GM12878 (cell line): ENCODE measurements at regions not wholly inside any gene's neighbourhood (a gene's known extent, or its start where the extent isn't known, plus 50 kb on each side); places are given as distances from the start of the nearest gene placed in this dataset.
A peak's percentile ranks its signal among the peaks of the same experiment; 100 is the strongest.

Source experiments
- ASH2L ChIP-seq: fragments of 300-600, 200-600 bp; sonication (generic); IDR thresholded peaks from 2 replicates; pipeline ENCODE4 v1.6.1; 2017; ENCODE audit warnings: low read depth, mild to moderate bottlenecking, borderline replicate concordance
- CBX5 ChIP-seq: sonication (generic); IDR thresholded peaks from 2 replicates; pipeline ENCODE4 v1.6.1; 2016; ENCODE audit warnings: low read depth, moderate library complexity, mild to moderate bottlenecking, inconsistent platforms
- CHD2 ChIP-seq: IDR thresholded peaks from 2 replicates; pipeline ENCODE4 v1.6.1; 2011; ENCODE audit warnings: low read depth, low read length, improper control_type of control experiment, borderline replicate concordance
- CREB1 ChIP-seq: IDR thresholded peaks from 2 replicates; pipeline ENCODE4 v1.6.1; 2012; ENCODE audit warnings: low read depth, mild to moderate bottlenecking, inconsistent platforms
- PAX5 ChIP-seq: IDR thresholded peaks from 2 replicates; pipeline ENCODE4 v1.6.1; 2011; ENCODE audit warnings: low read depth, low read length, borderline replicate concordance
- RELB ChIP-seq: fragments of 450-650 bp; IDR thresholded peaks from 2 replicates; pipeline ENCODE4 v1.6.1; 2017; ENCODE audit warnings: low read depth, mild to moderate bottlenecking, moderate library complexity
- REST ChIP-seq: IDR thresholded peaks from 2 replicates; pipeline ENCODE4 v1.6.1; 2012; ENCODE audit warnings: mild to moderate bottlenecking, low read depth, low read length
- TBL1XR1 ChIP-seq: IDR thresholded peaks from 2 replicates; pipeline ENCODE4 v1.6.1; 2012; ENCODE audit warnings: low read depth, low read length, improper control_type of control experiment
- TCF12 ChIP-seq: IDR thresholded peaks from 2 replicates; pipeline ENCODE4 v1.6.1; 2011; ENCODE audit warnings: low read depth, mild to moderate bottlenecking, low read length
- TCF3 ChIP-seq: IDR thresholded peaks from 2 replicates; pipeline ENCODE4 v1.6.1; 2012; ENCODE audit warnings: low read depth, mild to moderate bottlenecking, low read length, borderline replicate concordance; ENCODE audit not compliant: insufficient read depth
- ZBTB33 ChIP-seq: fragments of 450-650 bp; IDR thresholded peaks from 2 replicates; pipeline ENCODE4 v1.6.1; 2017; ENCODE audit warnings: mild to moderate bottlenecking
- ZNF384 ChIP-seq: IDR thresholded peaks from 2 replicates; pipeline ENCODE4 v1.6.1; 2012; ENCODE audit warnings: low read depth, mild to moderate bottlenecking, low read length, improper control_type of control experiment, borderline replicate concordance
- ZNF592 ChIP-seq: fragments of 450-650 bp; IDR thresholded peaks from 2 replicates; pipeline ENCODE4 v1.6.1; 2017; ENCODE audit warnings: mild to moderate bottlenecking, moderate library complexity

- TF ChIP-seq ZNF592 (no peak), TCF3 (peak; percentile 69; the same call in 1 of the 2 replicates), CHD2 (no peak), REST (peak; percentile 99), PAX5 (peak; percentile 19; the same call in 1 of the 2 replicates), TCF12 (0 out of 2 replicates have a peak, but pooled peaks have one; percentile 29), ASH2L (no peak), ZBTB33 (no peak), TBL1XR1 (0 out of 2 replicates have a peak, but pooled peaks have one; percentile 5), RELB (peak; percentile 82; the same call in 1 of the 2 replicates), CREB1 (0 out of 2 replicates have a peak, but pooled peaks have one; percentile 39), ZNF384 (peak; percentile 45; the same call in 1 of the 2 replicates), CBX5 (no peak)
Measured at GRCh38 chr14:100486025-100486828, 101.0 kb downstream of the BEGAIN start (continued).
